GM13977 (cell line): ENCODE measurements at regions not wholly inside any gene's neighbourhood (a gene's known extent, or its start where the extent isn't known, plus 50 kb on each side); places are given as distances from the start of the nearest gene placed in this dataset.
"Not testable (repeated sequence)": the region's sequence is repeated elsewhere in the genome, so short reads cannot be mapped to it uniquely, and the experiment has no call there.

Experiments used
- DNase-seq: peaks from one replicate; pipeline ENCODE4 v3.0.0; 2012; ENCODE audit warnings: low spot score
- in situ Hi-C: fragments of 300-500 bp; cut with MboI; formaldehyde crosslinking; loops from one replicate; pipeline ENCODE4 v1.12.0; 2022; ENCODE audit warnings: low sequenced_read_pairs, low pct_unique_long_range_greater_than_20kb, mixed read lengths, inconsistent platforms; ENCODE audit not compliant: unreplicated experiment
- TF ChIP-seq, protein P1 (sequence below): IDR thresholded peaks from 2 replicates; pipeline ENCODE4 v1.5.1; 2012; ENCODE audit warnings: mild to moderate bottlenecking, control low read depth; ENCODE audit not compliant: insufficient read depth; ENCODE audit errors: extremely low read depth, missing control alignments

DNA sequence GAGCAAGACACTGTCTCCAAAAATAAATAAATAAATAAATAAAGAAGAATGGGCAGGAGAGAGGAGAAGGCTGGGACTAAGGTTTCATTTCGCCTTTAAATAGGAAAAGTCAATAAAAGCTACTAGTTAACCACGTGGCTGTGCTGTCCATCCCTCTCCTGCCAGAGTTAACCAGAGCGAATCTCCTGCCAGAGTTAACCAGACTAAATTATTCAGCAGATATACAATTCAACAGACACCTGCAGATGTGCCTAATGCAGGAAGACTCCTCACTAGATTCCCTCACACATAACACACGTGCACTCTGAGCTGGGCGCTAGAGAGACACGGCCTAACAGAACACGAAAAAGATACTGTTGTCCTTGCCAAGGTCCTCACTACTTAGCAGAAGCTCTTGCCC lies 156.1 kb downstream of the IGLL1 start:
- in situ Hi-C loops, result no loop called here
- TF ChIP-seq, protein P1, sequence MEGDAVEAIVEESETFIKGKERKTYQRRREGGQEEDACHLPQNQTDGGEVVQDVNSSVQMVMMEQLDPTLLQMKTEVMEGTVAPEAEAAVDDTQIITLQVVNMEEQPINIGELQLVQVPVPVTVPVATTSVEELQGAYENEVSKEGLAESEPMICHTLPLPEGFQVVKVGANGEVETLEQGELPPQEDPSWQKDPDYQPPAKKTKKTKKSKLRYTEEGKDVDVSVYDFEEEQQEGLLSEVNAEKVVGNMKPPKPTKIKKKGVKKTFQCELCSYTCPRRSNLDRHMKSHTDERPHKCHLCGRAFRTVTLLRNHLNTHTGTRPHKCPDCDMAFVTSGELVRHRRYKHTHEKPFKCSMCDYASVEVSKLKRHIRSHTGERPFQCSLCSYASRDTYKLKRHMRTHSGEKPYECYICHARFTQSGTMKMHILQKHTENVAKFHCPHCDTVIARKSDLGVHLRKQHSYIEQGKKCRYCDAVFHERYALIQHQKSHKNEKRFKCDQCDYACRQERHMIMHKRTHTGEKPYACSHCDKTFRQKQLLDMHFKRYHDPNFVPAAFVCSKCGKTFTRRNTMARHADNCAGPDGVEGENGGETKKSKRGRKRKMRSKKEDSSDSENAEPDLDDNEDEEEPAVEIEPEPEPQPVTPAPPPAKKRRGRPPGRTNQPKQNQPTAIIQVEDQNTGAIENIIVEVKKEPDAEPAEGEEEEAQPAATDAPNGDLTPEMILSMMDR, result no peak
- no peak for DNase-seq

- in situ Hi-C loops, DNase-seq: not testable (repeated sequence)
Observed at GRCh38 chr22:23422281-23422680, 157.8 kb downstream of the IGLL1 start.

DNA sequence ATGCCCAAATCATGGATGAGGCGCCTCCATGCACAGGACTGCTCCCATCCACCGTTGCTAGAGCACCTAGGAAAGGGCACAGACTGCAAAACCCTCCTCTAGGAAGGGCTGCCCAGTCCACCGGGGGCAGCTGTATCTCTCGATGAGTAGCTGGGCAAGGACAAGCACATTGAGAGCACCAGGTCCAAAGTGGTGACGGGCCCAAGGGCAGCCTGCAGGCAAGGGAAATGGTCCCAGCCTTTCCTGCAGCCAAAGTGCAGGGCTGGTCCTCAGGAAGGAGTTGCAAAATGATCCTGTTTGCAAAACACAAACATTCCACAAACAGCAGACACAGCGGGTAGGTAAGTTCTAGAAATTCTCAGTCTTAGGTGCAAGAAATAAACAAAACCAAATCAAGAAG lies 158.8 kb downstream of the IGLL1 start:
- in situ Hi-C loops, DNase-seq: not testable (repeated sequence)

GRCh38 chr22:23419931-23420330 lies 160.2 kb downstream of the IGLL1 start:
- in situ Hi-C loops, result no loop called here
- DNase-seq, result no peak
- TF ChIP-seq, protein P1, result no peak

- no peak for DNase-seq
- TF ChIP-seq, protein P1, result no peak
- in situ Hi-C loops, result no loop called here
Observed at GRCh38 chr22:23419171-23419570, 160.9 kb downstream of the IGLL1 start.

GRCh38 chr22:23418159-23418788 lies 161.8 kb downstream of the IGLL1 start:
- in situ Hi-C loops, result no loop called here
- no peak for DNase-seq
- TF ChIP-seq, protein P1, result no peak

DNA sequence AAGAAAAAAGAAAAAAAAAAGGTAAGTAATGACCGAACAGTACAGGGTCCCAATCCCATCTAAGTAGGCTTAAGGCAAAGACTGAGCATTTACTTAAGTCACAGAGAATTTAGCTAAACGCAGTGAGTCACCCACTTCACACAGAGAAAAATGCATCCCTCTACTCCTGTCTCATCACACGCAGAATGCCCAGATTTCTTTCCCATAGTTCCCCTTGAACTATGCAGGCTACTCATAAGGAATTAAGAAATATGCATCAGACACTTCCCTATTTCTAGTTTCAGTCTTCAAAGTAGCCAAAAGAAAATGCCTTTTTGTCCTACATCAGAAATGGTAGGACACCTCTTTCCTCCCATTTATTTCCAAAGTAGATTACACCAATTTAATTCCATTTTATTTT lies 162.8 kb downstream of the IGLL1 start:
- in situ Hi-C loops, DNase-seq: not testable (repeated sequence)

- DNase-seq, in situ Hi-C loops: not testable (repeated sequence)
Observed at GRCh38 chr22:23416169-23416690, 163.9 kb downstream of the IGLL1 start.

GRCh38 chr22:23415490-23415851 lies 164.6 kb downstream of the IGLL1 start:
- TF ChIP-seq, protein P1, result no peak
- DNase-seq, result no peak
- in situ Hi-C loops, result no loop called here
